A549 (cell line): ENCODE measurements at regions not wholly inside any gene's neighbourhood (a gene's known extent, or its start where the extent isn't known, plus 50 kb on each side); places are given as distances from the start of the nearest gene placed in this dataset.

Experiments used
- ATAC-seq, 2 experiments: fragments of 200-7000 bp in 1 of 2; fragments of >200 bp in 1 of 2; cut with Nextera tagmentation in 1 of 2; cut with Tn5 transposase in 1 of 2; 3 replicates each; pipeline versions ENCODE4 v1.8.0 to v1.9.1; 2018 to 2020; ENCODE audit warnings: mild to moderate bottlenecking in 1 of 2, moderate library complexity in 1 of 2
- CTCF ChIA-PET: fragments of 300-600 bp; sonication (Branson Sonifier 250); formaldehyde crosslinking; extraction: SDS; loops from one replicate; lab custom pipeline; 2021; ENCODE audit warnings: antibody characterized with exemption, inconsistent platforms; lab: Yijun Ruan, JAX
- POLR2A ChIA-PET: fragments of 350-600 bp; formaldehyde crosslinking; extraction: SDS; loops from one replicate; lab custom pipeline; 2021; ENCODE audit warnings: antibody characterized with exemption, inconsistent platforms; lab: Yijun Ruan, JAX
- DNase-seq, 2 experiments: peaks; one replicate each; pipeline versions ENCODE4 v3.0.0 to v3.0.0-alpha.2; 2011 to 2016; ENCODE audit warnings: low read depth in 1 of 2, low spot score in 1 of 2
- FAIRE-seq: peaks from 2 replicates; lab custom pipeline; 2011; peaks lifted over from hg19 to GRCh38; lab: Jason Lieb, UNC
- H3K27ac ChIP-seq, 2 experiments: fragments of >200 bp; sonication (Bioruptor Twin); formaldehyde crosslinking; 3 replicates each; pipeline ENCODE4 v1.5.1; 2016 to 2017
- H3K4me1 ChIP-seq: fragments of >200 bp; sonication (Bioruptor Twin); formaldehyde crosslinking; 3 replicates; pipeline ENCODE4 v1.6.1; 2016
- H3K4me2 ChIP-seq: fragments of >200 bp; sonication (Bioruptor Twin); formaldehyde crosslinking; 3 replicates; pipeline ENCODE4 v1.6.1; 2016
- H3K4me3 ChIP-seq: fragments of >200 bp; sonication (Bioruptor Twin); formaldehyde crosslinking; 3 replicates; pipeline ENCODE4 v1.5.1; 2016
- H3K9me3 ChIP-seq: fragments of >200 bp; sonication (Bioruptor Twin); formaldehyde crosslinking; 3 replicates; pipeline ENCODE4 v1.6.1; 2016
- CHD4 ChIP-seq: fragments of 200-600 bp; sonication (generic); IDR thresholded peaks from 2 replicates; pipeline ENCODE4 v1.6.1; 2016; ENCODE audit warnings: antibody characterized with exemption, mild to moderate bottlenecking, borderline replicate concordance
- EHF ChIP-seq: fragments of 250-450 bp; sonication (Bioruptor Pico); IDR thresholded peaks from 2 replicates; pipeline ENCODE4 v1.5.0; 2020; ENCODE audit warnings: mild to moderate bottlenecking
- EP300 ChIP-seq, 2 experiments: fragments of >200 bp; sonication (Bioruptor Twin); formaldehyde crosslinking; IDR thresholded peaks; 2 replicates in 1 of 2; 3 replicates in 1 of 2; pipeline ENCODE4 v1.6.1; 2016 to 2017
- FOSB ChIP-seq: fragments of 250-450 bp; sonication (Bioruptor Pico); IDR thresholded peaks from 2 replicates; pipeline ENCODE4 v1.5.0; 2020; ENCODE audit warnings: mild to moderate bottlenecking, moderate library complexity
- FOXS1 ChIP-seq: fragments of 250-450 bp; sonication (Bioruptor Pico); IDR thresholded peaks from 2 replicates; pipeline ENCODE4 v1.5.0; 2020; ENCODE audit warnings: mild to moderate bottlenecking, moderate library complexity
- HDAC2 ChIP-seq: fragments of 200-600 bp; sonication (generic); IDR thresholded peaks from 2 replicates; pipeline ENCODE4 v1.6.1; 2016
- HOXB13 ChIP-seq: fragments of 250-450 bp; sonication (Bioruptor Pico); IDR thresholded peaks from 2 replicates; pipeline ENCODE4 v1.5.0; 2020; ENCODE audit warnings: low read depth, mild to moderate bottlenecking, moderate library complexity
- JUN ChIP-seq, 2 experiments: fragments of >200 bp; sonication (Bioruptor Twin); formaldehyde crosslinking; IDR thresholded peaks; 2 replicates in 1 of 2; 3 replicates in 1 of 2; pipeline ENCODE4 v1.6.1; 2016 to 2017
- KDM5A ChIP-seq: fragments of 200-600 bp; sonication (generic); IDR thresholded peaks from 2 replicates; pipeline ENCODE4 v1.6.1; 2016; ENCODE audit warnings: antibody characterized with exemption, mild to moderate bottlenecking
- MAFK ChIP-seq: fragments of 450-650 bp; IDR thresholded peaks from 2 replicates; pipeline ENCODE4 v1.6.1; 2014; ENCODE audit not compliant: partially characterized antibody
- MYC ChIP-seq: IDR thresholded peaks from 2 replicates; pipeline ENCODE4 v1.6.1; 2012; ENCODE audit warnings: mild to moderate bottlenecking, inconsistent platforms, low read length, improper control_type of control experiment, borderline replicate concordance
- NPAS2 ChIP-seq: fragments of 250-450 bp; sonication (Bioruptor Pico); IDR thresholded peaks from 2 replicates; pipeline ENCODE4 v1.8.0; 2022; ENCODE audit warnings: mild to moderate bottlenecking, moderate library complexity, borderline replicate concordance
- NR3C1 ChIP-seq: fragments of >200 bp; sonication (Bioruptor Twin); formaldehyde crosslinking; IDR thresholded peaks from 3 replicates; pipeline ENCODE4 v1.6.1; 2017
- RAD21 ChIP-seq, 2 experiments: fragments of >200 bp in 1 of 2; sonication (Bioruptor Twin) in 1 of 2; formaldehyde crosslinking in 1 of 2; IDR thresholded peaks in 1 of 2; conservative IDR thresholded peaks in 1 of 2; 2 replicates in 1 of 2; 3 replicates in 1 of 2; pipeline ENCODE4 v1.6.1; 2012 to 2018; ENCODE audit warnings: inconsistent platforms in 1 of 2
- RARB ChIP-seq: fragments of 250-450 bp; sonication (Bioruptor Pico); IDR thresholded peaks from 2 replicates; pipeline ENCODE4 v1.8.0; 2021; ENCODE audit warnings: mild to moderate bottlenecking, moderate library complexity
- ZNF302 ChIP-seq: fragments of 250-450 bp; sonication (Bioruptor Pico); IDR thresholded peaks from 2 replicates; pipeline ENCODE4 v1.9.0; 2021; ENCODE audit warnings: inconsistent platforms, mild to moderate bottlenecking, moderate library complexity
- WGBS: methylation state at CpG from one replicate; pipeline ENCODE4 v1.1.6; 2017; ENCODE audit errors: missing lambda C conversion rate; 5-methylcytosine and 5-hydroxymethylcytosine counted together
- TF ChIP-seq, protein P1 (sequence below): fragments of >200 bp; sonication (Bioruptor Twin); formaldehyde crosslinking; IDR thresholded peaks from 3 replicates; pipeline ENCODE4 v1.5.1; 2016
- TF ChIP-seq, protein P2 (sequence below): fragments of >200 bp; sonication (Bioruptor Twin); formaldehyde crosslinking; IDR thresholded peaks from 2 replicates; pipeline ENCODE4 v1.6.1; 2016
- TF ChIP-seq, protein P3 (sequence below): IDR thresholded peaks from 2 replicates; pipeline ENCODE4 v1.6.1; 2012
- TF ChIP-seq, protein P4 (sequence below): fragments of 150-350 bp; IDR thresholded peaks from 2 replicates; pipeline ENCODE4 v1.6.1; 2014; ENCODE audit warnings: low read depth, mild to moderate bottlenecking, low read length
- TF ChIP-seq, protein P5 (sequence below): IDR thresholded peaks from 2 replicates; pipeline ENCODE4 v1.6.1; 2012; ENCODE audit warnings: low read depth, borderline replicate concordance

DNA sequence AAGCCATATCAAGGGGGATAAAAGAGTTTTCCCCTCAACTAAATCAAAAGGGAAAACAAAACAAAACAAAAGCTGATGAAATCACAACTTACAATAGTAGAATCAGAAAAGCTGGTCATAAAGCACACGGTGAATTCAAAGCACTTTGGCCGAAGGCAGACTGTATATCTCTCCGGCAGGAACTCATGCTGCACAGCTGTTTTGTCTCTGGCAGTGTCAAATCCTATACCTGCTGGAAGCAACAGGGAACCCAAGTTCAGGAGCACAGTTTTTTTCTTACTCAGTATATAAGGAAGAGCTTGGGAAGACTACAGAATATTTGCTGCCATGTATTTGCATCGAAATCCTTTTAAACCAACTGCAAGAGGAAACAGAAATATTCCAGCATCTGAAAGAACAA is 213.7 kb downstream of the RFC3 start (continued):
- TF ChIP-seq, protein P1, sequence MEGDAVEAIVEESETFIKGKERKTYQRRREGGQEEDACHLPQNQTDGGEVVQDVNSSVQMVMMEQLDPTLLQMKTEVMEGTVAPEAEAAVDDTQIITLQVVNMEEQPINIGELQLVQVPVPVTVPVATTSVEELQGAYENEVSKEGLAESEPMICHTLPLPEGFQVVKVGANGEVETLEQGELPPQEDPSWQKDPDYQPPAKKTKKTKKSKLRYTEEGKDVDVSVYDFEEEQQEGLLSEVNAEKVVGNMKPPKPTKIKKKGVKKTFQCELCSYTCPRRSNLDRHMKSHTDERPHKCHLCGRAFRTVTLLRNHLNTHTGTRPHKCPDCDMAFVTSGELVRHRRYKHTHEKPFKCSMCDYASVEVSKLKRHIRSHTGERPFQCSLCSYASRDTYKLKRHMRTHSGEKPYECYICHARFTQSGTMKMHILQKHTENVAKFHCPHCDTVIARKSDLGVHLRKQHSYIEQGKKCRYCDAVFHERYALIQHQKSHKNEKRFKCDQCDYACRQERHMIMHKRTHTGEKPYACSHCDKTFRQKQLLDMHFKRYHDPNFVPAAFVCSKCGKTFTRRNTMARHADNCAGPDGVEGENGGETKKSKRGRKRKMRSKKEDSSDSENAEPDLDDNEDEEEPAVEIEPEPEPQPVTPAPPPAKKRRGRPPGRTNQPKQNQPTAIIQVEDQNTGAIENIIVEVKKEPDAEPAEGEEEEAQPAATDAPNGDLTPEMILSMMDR = no peak
- TF ChIP-seq, protein P2, sequence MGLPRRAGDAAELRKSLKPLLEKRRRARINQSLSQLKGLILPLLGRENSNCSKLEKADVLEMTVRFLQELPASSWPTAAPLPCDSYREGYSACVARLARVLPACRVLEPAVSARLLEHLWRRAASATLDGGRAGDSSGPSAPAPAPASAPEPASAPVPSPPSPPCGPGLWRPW = no peak

DNA sequence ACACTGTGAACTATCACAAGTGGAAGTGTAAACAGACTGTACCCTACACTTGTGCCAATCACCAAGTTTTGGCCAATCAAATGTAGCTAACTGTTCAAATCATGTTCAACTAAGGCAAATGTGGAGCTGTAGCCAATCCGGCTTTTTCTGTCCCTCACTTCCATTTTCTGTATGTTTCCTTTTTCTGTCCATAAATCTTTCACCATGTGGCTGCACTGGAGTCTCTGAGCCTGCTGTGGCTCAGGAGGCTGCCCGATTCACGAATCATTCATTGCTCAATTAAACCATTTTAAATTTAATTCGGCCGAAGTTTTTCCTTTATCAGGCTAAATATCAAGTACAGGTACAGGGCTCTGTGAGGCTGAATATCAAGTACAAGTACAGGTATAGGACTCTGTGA is 216.5 kb downstream of the RFC3 start:
- H3K27ac ChIP-seq = no peak overlapping the region
- DNase-seq = no peak
- 89% methylated on average over 5 of the region's 5 CpGs for WGBS
- H3K4me1 ChIP-seq = peaks cover 15% of the 10 kb centered on the region; the same call in 2 of the 3 replicates
- H3K9me3 ChIP-seq = peaks cover 10% of the 10 kb centered on the region; the same call in 2 of the 3 replicates
- ChIA-PET CTCF (no interaction called here), POLR2A (no interaction called here)
- no peak for FAIRE-seq
- TF ChIP-seq, protein P3, sequence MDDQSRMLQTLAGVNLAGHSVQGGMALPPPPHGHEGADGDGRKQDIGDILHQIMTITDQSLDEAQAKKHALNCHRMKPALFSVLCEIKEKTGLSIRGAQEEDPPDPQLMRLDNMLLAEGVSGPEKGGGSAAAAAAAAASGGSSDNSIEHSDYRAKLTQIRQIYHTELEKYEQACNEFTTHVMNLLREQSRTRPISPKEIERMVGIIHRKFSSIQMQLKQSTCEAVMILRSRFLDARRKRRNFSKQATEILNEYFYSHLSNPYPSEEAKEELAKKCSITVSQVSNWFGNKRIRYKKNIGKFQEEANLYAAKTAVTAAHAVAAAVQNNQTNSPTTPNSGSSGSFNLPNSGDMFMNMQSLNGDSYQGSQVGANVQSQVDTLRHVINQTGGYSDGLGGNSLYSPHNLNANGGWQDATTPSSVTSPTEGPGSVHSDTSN = no peak
- TF ChIP-seq FOSB (CRISPR knock-in tag) = no peak
- TF ChIP-seq EP300 (IDR thresholded peaks at IDR 0.05) = no peak
- no peak for TF ChIP-seq KDM5A
- TF ChIP-seq CHD4 = no peak
- TF ChIP-seq HOXB13 (CRISPR knock-in tag) = no peak
- no peak for TF ChIP-seq EHF (CRISPR knock-in tag)
- TF ChIP-seq, all 56 proteins: peak for 0
- no peak overlapping the region for H3K4me3 ChIP-seq
- ATAC-seq = no peak
- H3K4me2 ChIP-seq = no peak overlapping the region

DNA sequence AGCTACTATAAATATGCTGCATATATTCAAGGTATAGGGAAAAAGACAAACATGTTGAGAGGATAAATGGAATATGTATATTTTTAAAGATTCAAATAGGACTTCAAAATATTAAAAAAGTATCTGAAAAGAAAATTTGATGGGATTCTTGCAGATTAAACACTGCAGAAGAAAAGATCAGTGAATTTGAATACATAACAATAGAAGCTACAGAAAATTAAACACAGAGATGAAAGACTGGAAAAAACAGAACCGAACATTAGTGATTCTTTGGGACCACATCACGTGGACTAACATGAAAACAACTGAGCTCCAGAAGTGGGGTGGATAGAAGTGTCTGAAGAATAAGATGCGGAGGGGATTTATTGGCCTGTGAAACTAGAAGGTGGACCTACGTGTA is 217.2 kb downstream of the RFC3 start:
- DNase-seq (no peak), FAIRE-seq (no peak), ATAC-seq (no peak)
- peak overlapping the region; percentile 66 to 69; a peak in 5 of 6 replicates for H3K27ac ChIP-seq
- H3K4me3 ChIP-seq = no peak overlapping the region
- TF ChIP-seq RAD21 (conservative IDR thresholded peaks at IDR 0.05 in 1 of 2, IDR thresholded peaks at IDR 0.05 in 1 of 2) (no peak), JUN (IDR thresholded peaks at IDR 0.05) (no peak), NR3C1 (no peak), MYC (no peak), RARB (CRISPR knock-in tag) (no peak), HDAC2 (no peak), NPAS2 (no peak), ZNF302 (CRISPR knock-in tag) (no peak), FOXS1 (CRISPR knock-in tag) (no peak), MAFK (no peak), EP300 (IDR thresholded peaks at IDR 0.05) (no peak), KDM5A (no peak)
- TF ChIP-seq, protein P3 = no peak
- TF ChIP-seq, protein P4, sequence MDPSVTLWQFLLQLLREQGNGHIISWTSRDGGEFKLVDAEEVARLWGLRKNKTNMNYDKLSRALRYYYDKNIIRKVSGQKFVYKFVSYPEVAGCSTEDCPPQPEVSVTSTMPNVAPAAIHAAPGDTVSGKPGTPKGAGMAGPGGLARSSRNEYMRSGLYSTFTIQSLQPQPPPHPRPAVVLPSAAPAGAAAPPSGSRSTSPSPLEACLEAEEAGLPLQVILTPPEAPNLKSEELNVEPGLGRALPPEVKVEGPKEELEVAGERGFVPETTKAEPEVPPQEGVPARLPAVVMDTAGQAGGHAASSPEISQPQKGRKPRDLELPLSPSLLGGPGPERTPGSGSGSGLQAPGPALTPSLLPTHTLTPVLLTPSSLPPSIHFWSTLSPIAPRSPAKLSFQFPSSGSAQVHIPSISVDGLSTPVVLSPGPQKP = no peak
- TF ChIP-seq, protein P5, sequence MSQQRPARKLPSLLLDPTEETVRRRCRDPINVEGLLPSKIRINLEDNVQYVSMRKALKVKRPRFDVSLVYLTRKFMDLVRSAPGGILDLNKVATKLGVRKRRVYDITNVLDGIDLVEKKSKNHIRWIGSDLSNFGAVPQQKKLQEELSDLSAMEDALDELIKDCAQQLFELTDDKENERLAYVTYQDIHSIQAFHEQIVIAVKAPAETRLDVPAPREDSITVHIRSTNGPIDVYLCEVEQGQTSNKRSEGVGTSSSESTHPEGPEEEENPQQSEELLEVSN = no peak
- WGBS = 59% methylated on average over 4 of the region's 4 CpGs
- POLR2A ChIA-PET = no interaction called here
- peaks cover 15% of the 10 kb centered on the region; the same call in 2 of the 3 replicates for H3K4me1 ChIP-seq
- H3K9me3 ChIP-seq = peaks cover 8% of the 10 kb centered on the region; the same call in 2 of the 3 replicates
- no peak overlapping the region; the same call in 2 of the 3 replicates for H3K4me2 ChIP-seq
- CTCF ChIA-PET = interaction anchor here (1.5 kb wide), 1 partner anchor 235 kb away, joined by 5 read pairs; no protein-coding TSS in a partner anchor
